ENCODE measurements at regions not wholly inside any gene's neighbourhood (a gene's known extent, or its start where the extent isn't known, plus 50 kb on each side); places are given as distances from the start of the nearest gene placed in this dataset.

DNA sequence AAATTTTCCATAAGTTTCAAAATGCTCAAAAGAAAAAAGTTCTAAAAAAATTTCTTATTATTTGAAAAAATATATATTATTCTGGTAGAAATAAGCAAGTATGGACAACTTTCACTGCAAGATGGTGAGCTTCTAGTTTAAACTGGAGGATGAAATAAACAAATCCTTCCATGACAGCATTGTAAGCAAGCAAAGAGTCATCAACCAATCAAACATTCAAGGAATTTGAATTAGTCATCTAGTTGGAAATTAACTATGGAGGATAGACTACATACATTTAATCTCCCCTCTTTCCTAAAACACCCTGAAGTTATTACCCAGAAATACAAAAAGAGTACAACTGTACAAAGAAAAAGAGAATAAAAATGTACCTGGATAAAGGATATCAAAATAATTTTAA, 51.0 kb upstream of the IRX5 start:
- TF ChIP-seq, protein P1, sequence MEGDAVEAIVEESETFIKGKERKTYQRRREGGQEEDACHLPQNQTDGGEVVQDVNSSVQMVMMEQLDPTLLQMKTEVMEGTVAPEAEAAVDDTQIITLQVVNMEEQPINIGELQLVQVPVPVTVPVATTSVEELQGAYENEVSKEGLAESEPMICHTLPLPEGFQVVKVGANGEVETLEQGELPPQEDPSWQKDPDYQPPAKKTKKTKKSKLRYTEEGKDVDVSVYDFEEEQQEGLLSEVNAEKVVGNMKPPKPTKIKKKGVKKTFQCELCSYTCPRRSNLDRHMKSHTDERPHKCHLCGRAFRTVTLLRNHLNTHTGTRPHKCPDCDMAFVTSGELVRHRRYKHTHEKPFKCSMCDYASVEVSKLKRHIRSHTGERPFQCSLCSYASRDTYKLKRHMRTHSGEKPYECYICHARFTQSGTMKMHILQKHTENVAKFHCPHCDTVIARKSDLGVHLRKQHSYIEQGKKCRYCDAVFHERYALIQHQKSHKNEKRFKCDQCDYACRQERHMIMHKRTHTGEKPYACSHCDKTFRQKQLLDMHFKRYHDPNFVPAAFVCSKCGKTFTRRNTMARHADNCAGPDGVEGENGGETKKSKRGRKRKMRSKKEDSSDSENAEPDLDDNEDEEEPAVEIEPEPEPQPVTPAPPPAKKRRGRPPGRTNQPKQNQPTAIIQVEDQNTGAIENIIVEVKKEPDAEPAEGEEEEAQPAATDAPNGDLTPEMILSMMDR (IDR thresholded peaks at IDR 0.05) = no peak
- TF ChIP-seq POLR2A (IDR thresholded peaks at IDR 0.05) = no peak
